ENCODE measurements at regions not wholly inside any gene's neighbourhood (a gene's known extent, or its start where the extent isn't known, plus 50 kb on each side); places are given as distances from the start of the nearest gene placed in this dataset.

- Histone ChIP-seq H3K9me3 (peaks cover 0 to 5% (median 0%) of the 10 kb centered on the region in 4 donors), H3K4me3 (no peak overlapping the region), H3K27me3 (no peaks in the 10 kb centered on the region), H3K36me3 (no peaks in the 10 kb centered on the region), H3K27ac (no peak overlapping the region), H3K4me1 (no peaks in the 10 kb centered on the region)
- TF ChIP-seq CTCF (IDR thresholded peaks at IDR 0.05) (no peak), POLR2A (IDR thresholded peaks at IDR 0.05) (no peak), EP300 (IDR thresholded peaks at IDR 0.05) (no peak), POLR2AphosphoS5 (IDR thresholded peaks at IDR 0.05) (no peak)
- DNase-seq (no peak), ATAC-seq (ENCODE audit: low FRiP score in 2 of 2) (no peak)
- 64 to 76% methylated on average over 1 of the region's 1 CpG for WGBS, 2 donors
These were observed 87.0 kb upstream of the AMOTL1 start for GRCh38 chr11:94681140-94681539.

- Histone ChIP-seq H3K36me3 (no peaks in the 10 kb centered on the region), H3K9me3 (peaks cover 0 to 5% (median 0%) of the 10 kb centered on the region in 4 donors), H3K27me3 (no peaks in the 10 kb centered on the region), H3K4me3 (no peak overlapping the region), H3K27ac (no peak overlapping the region), H3K4me1 (no peaks in the 10 kb centered on the region)
- no peak for TF ChIP-seq POLR2A (IDR thresholded peaks at IDR 0.05)
- no peak for TF ChIP-seq EP300 (IDR thresholded peaks at IDR 0.05)
- TF ChIP-seq CTCF (IDR thresholded peaks at IDR 0.05) = no peak
- TF ChIP-seq POLR2AphosphoS5 (IDR thresholded peaks at IDR 0.05) = no peak
- ATAC-seq (ENCODE audit: low FRiP score in 2 of 2) (no peak), DNase-seq (no peak)
- WGBS, 2 donors = 70% methylated on average over 1 of the region's 1 CpG
These were observed 86.3 kb upstream of the AMOTL1 start for GRCh38 chr11:94681852-94682251.

- DNase-seq (no peak), ATAC-seq (ENCODE audit: low FRiP score in 2 of 2) (no peak)
- Histone ChIP-seq H3K27ac (no peak overlapping the region), H3K4me1 (no peaks in the 10 kb centered on the region), H3K9me3 (no peaks in the 10 kb centered on the region), H3K27me3 (no peaks in the 10 kb centered on the region), H3K36me3 (no peaks in the 10 kb centered on the region), H3K4me3 (no peak overlapping the region)
- no peak for TF ChIP-seq POLR2AphosphoS5 (IDR thresholded peaks at IDR 0.05)
- TF ChIP-seq POLR2A (IDR thresholded peaks at IDR 0.05) = no peak
- TF ChIP-seq EP300 (IDR thresholded peaks at IDR 0.05) = no peak
- no peak for TF ChIP-seq CTCF (IDR thresholded peaks at IDR 0.05)
- 88 to 94% methylated on average over 3 to 4 of the region's 4 CpGs for WGBS, 2 donors
These were observed 73.7 kb upstream of the AMOTL1 start for GRCh38 chr11:94694309-94695060.

GRCh38 chr11:94697156-94697555, 71.0 kb upstream of the AMOTL1 start:
- Histone ChIP-seq H3K4me1 (no peaks in the 10 kb centered on the region), H3K9me3 (no peaks in the 10 kb centered on the region), H3K4me3 (no peak overlapping the region), H3K27ac (no peak overlapping the region), H3K36me3 (no peaks in the 10 kb centered on the region), H3K27me3 (no peaks in the 10 kb centered on the region)
- TF ChIP-seq POLR2A (IDR thresholded peaks at IDR 0.05) (no peak), POLR2AphosphoS5 (IDR thresholded peaks at IDR 0.05) (no peak), CTCF (IDR thresholded peaks at IDR 0.05) (no peak), EP300 (IDR thresholded peaks at IDR 0.05) (no peak)
- ATAC-seq (ENCODE audit: low FRiP score in 2 of 2) (no peak), DNase-seq (no peak)

GRCh38 chr11:94700622-94701021, 67.5 kb upstream of the AMOTL1 start:
- Histone ChIP-seq H3K27me3 (no peaks in the 10 kb centered on the region), H3K27ac (no peak overlapping the region), H3K4me1 (no peaks in the 10 kb centered on the region), H3K9me3 (no peaks in the 10 kb centered on the region), H3K4me3 (no peak overlapping the region), H3K36me3 (no peaks in the 10 kb centered on the region)
- no peak for ATAC-seq (ENCODE audit: low FRiP score in 2 of 2)
- no peak for TF ChIP-seq POLR2A (IDR thresholded peaks at IDR 0.05)
- no peak for TF ChIP-seq POLR2AphosphoS5 (IDR thresholded peaks at IDR 0.05)
- TF ChIP-seq EP300 (IDR thresholded peaks at IDR 0.05) = no peak
- TF ChIP-seq CTCF (IDR thresholded peaks at IDR 0.05) = no peak
- DNase-seq = no peak
- 81 to 91% methylated on average over 1 of the region's 1 CpG for WGBS, 2 donors
